ENCODE measurements at regions not wholly inside any gene's neighbourhood (a gene's known extent, or its start where the extent isn't known, plus 50 kb on each side); places are given as distances from the start of the nearest gene placed in this dataset.

DNA sequence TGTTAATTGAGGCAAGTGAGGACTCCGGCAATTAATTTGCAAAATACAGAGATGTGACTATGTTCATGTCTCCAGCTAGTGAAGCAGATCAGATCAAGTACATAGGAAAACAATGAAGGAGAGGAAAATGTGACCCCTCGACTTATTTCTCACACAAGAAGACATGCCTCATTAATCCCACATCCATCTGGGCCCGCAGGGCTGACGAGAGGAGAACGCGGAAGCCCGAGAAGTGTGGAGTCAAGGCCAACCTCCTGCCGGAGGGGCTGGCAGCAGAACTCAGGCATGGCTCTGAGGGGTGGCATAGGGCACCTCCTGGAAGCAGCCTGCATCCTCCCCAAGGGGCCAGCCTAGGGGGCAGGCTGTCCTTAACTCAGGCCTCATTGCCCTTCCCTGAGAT is 54.4 kb downstream of the ZNF503 start:
- no peak for DNase-seq (ENCODE audit: low read depth)

DNA sequence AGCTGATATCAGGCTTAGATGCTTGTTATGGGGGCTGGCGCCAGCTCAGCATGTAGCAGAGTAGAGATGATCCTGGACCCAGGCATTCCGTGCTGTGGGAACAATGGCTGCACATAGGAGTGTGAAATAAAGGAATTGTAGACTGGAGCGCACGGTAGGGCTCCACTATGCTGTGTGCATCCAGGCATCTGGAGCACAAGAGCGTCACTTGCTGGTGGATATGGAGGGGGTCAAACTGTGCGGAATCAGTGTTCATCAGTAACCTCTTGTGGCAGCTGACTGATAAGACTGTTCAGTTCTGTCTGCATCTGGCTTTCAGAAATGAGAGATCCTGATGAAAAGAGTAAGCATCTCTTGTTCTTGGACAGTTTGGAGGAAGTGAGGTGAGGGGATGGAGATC is 55.8 kb downstream of the ZNF503 start:
- DNase-seq (ENCODE audit: low read depth) = no peak

DNA sequence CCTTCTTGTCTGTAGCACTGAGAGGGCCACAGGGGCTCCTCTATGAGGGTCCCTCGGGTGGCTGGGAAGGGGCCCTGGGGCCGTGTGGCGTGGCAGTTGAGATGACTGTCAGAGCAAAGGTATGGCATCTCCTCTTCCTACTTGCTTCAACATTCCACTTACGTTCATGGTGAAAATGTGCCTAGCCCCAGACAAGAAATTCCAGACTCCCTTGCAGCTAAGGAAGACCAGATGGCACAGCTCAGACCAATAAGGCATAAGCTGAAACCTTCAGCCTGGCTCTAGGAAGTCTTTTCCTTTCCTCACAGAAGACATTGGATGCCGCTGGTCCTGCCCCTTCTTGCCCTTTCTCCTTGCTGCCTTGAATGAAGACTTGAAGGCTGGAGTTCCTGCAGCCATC is 57.4 kb downstream of the ZNF503 start:
- no peak for DNase-seq (ENCODE audit: low read depth)

DNA sequence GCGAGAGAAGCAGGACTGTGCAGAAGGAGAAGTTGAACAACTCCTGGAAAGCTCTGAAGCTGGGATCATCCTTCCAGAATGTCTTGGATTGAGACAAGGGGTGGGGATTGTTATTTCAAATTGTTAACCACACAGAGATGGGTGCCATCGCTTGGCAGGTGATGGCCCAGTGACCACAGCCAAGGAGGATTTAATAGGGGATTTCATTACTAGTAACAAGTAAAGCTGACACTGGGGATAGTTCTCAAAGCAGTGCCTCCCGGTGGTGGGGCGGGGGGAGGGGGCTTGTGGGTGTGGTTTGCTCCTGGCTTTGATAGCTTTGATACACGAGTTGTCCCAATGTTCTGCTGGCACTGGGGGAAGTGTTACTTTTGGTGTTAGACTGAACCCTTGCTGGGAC is 59.2 kb downstream of the ZNF503 start:
- no peak for DNase-seq (ENCODE audit: low read depth)

DNA sequence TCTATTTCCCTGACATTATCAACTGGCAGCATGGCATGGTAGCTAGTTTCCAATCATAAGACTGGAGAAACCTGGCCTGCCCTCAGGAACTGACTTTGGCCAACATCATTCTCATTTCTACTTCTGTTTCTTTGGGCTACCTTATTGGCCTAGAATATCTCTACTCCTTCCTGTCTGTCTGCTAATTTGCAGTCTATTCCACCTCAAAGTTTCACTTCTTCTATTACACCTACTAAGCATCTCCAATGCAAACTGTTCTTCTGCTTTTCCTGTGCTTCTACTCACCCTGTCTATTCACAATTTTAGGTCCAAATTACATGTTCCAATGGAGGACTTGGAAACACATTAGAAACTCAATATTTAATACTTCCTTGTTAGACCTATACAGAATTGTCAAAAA is 65.6 kb downstream of the ZNF503 start:
- DNase-seq (ENCODE audit: low read depth) = no peak

- no peak for DNase-seq (ENCODE audit: low read depth)
These were observed 66.4 kb downstream of the ZNF503 start for GRCh38 chr10:75335191-75335590.

GRCh38 chr10:75334720-75335119 is 66.8 kb downstream of the ZNF503 start:
- DNase-seq (ENCODE audit: low read depth) = peak; percentile 9

DNA sequence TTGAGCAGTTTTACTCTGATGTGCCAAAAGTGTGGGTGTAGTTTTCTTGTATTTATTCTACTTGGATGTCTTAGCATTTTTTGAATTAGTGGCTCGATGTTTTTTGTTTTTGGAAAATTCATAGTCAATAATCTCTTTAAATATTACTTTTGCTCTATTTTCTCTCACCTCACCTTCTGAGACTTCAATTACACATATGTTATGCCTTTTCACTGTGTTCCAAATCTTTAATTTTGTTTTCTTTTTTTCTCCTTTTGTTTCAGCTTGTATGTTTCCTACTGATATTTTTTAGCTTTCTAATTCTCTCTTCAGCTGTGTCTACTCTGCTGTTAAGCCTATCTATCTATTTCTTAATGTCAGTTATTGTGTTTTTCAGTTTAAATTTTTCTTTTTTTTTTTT is 69.5 kb downstream of the ZNF503 start:
- DNase-seq (ENCODE audit: low read depth) = no peak

DNA sequence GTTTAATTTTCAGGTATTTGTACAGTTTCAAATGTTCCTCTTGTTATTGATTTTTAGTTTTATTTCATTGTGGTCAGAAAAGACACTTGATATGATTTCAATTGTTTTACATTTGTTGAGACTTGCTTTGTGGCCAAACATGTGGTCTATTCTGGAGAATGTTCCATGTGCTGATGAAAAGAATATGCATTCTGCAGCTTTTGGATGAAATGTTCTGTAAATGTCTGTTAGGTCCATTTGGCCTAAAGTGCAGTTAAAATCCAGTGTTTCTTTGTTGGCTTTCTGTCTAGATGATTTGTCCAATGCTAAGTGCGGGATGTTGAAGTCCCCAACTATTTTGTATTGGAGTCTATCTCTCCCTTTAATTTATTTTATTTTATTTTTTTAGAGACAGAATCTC is 70.5 kb downstream of the ZNF503 start:
- no peak for DNase-seq (ENCODE audit: low read depth)

DNA sequence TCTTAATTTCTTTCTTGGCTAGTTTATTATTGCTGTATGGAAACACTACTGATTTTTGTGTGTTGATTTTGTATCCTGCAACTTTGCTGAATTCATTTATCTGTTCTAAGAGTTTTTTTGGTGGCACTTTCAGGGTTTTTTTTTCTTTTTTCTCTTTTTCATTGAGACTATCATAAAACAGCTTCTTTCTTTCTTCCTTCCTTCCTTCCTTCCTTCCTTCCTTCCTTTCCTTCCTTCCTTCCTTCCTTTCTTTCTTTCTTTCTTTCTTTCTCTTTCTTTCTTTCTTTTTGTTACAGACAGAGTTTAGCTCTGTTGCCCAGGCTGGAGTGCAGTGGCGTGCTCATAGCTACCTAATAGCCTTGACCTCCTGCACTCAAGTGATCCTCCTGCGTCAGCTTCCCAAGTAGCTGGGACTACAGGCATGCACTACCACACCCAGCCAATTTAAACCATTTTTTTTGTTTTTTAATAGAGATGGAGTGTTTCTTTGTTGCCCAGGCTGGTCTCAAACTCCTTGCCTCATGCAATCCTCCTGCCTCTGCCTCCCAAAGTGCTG is 72.3 kb downstream of the ZNF503 start:
- DNase-seq (ENCODE audit: low read depth) = no peak

DNA sequence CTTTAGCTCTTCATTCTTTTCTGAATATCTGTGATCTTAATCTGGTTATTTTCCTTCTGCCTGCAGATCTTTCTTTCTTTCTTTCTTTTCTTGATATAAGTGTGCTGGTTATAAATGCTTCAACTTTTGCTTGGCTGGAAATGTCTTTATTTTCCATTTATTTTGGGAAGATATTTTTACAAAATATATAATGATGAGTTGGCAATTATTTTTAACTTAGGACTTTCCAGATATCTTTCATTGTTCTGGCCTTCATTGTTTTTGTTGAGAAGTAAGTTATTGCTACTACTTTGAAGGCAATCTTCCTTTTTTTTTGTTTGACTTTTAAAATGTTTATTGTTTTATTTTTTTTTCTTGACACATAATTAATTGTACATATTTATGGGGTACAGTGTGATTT is 75.3 kb downstream of the ZNF503 start:
- no peak for DNase-seq (ENCODE audit: low read depth)

- DNase-seq (ENCODE audit: low read depth) = no peak
These were observed 82.3 kb downstream of the ZNF503 start for GRCh38 chr10:75319274-75319673.

GRCh38 chr10:75314570-75314969 is 78.8 kb upstream of the COMTD1 start:
- DNase-seq (ENCODE audit: low read depth) = no peak

- DNase-seq (ENCODE audit: low read depth) = no peak
These were observed 76.7 kb upstream of the COMTD1 start for GRCh38 chr10:75312440-75312839.

GRCh38 chr10:75305675-75306074 is 69.9 kb upstream of the COMTD1 start:
- DNase-seq (ENCODE audit: low read depth) = no peak

DNA sequence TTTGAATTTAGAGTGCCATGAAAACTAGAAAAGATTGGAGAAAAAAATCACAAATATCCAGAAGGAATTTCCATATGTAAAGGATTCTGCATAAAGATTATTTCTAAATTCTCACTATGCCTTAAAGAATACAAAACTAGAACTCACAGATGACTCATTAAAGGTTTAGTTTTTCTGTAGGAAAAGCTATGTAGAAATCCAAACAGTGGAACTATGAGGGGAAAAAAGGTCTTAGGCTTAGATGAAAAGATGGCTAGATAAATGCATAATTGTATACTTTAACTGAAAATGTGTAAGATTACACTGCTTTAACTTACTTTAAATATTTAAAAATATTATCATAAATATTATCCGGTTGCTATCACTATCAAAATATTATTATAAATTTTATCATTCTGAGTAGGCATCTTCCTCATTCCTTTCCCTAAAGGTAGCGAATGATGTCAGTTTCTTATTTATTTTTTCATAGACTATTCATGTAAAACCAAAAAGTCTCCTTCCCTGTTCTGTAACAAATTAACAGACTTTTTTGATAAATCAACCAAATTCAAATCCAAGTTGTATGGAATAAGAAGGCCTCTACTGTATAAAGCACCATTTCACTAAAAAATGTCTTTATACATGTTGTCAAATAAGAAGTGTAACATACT is 69.1 kb upstream of the COMTD1 start:
- no peak for DNase-seq (ENCODE audit: low read depth)

- no peak for DNase-seq (ENCODE audit: low read depth)
These were observed 68.6 kb upstream of the COMTD1 start for GRCh38 chr10:75304313-75304712.

DNA sequence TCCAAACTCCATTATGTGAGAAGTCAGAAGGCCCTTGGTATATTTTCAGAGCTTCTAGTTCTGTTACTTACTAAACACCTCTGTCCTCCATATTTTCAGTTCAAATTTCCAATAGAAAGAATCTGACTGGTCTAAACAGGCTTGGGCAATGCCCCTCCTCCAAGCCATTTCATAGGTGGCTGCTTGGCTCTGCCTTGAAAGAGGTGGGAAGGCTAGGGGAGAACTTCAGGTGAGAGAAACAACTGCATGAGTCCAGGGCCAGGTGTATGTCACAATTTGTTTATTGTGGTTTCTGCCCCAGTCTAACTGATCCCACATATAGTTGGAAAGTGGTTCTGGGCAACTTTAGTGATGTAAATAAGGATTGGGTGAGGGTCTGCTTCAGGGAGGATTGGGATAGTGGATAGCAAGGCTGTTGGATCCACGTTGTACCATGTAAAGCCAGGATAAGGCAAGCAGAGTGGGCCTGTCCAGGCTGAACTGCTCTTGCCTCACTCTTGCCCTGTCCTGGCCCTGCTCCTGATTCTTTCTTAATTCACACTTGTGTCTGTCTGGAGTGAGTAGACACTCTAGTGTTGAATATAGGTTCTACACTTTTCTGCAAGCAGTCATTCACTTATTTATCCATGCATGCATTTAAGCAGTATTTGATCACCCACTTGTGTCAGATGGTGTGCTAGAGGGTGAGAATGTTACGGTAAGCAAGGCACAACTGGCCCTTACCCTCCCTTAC is 67.5 kb upstream of the COMTD1 start:
- no peak for DNase-seq (ENCODE audit: low read depth)

- no peak for DNase-seq (ENCODE audit: low read depth)
These were observed 66.3 kb upstream of the COMTD1 start for GRCh38 chr10:75302029-75302428.

DNA sequence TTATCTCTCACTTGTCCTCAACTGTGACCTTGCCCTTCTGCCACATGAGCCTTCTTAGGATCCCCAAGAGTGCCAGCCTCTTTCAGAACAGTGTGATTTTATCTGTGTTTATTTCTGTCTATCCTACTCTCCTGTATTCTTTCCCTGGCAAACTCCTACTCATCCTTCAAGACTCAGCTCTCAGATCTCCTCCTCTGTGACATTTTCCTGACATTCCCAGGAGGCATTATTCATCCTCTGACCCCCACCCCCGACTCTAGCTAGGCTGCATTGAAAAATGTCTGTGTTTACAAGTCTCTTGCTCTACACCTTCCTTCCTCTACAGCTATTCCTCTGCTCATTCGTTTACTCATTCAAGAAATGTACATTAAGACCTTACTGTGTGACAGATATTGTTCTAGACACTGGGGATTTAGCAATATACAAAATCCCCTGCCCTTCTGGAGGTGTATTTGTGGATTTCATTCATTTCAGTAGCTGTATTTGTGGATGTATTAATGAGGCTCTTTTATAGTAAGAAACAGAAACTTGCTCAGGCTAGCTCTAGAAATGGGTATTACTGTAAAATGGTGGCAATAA is 61.4 kb upstream of the COMTD1 start:
- no peak for DNase-seq (ENCODE audit: low read depth)

DNA sequence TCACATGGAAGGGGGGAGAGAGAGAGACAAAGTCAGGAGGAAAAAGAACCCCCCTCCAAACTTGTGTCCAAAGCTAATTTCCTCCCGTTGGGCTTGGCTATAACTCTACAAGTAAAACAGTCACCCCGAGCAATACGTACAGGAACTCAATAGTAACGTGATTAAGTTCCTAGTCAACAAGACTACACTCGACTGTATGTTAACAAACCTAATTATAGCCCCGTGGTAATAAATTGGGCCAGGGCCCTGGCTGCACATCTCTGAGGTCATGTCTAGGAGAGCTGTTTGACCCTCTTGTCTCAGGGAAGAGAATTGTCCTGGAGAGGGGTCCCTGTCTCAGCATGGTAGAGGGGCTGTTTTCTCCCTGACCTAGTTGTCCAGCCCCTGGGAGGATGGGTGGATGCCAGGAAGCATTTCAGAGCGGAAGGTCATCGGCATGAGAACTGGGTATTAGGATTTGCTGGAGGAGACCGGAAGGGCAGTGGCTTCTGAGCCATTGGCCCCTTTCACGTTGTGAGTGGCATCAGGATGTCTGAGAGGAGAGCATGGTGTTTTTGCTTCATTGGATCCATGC is 60.2 kb upstream of the COMTD1 start:
- DNase-seq (ENCODE audit: low read depth) = no peak

- peak; percentile 33 for DNase-seq (ENCODE audit: low read depth)
These were observed 59.3 kb upstream of the COMTD1 start for GRCh38 chr10:75294866-75295701.
